CD14-positive monocyte (primary cell): ENCODE measurements at regions not wholly inside any gene's neighbourhood (a gene's known extent, or its start where the extent isn't known, plus 50 kb on each side); places are given as distances from the start of the nearest gene placed in this dataset.

ENCODE experiments used
- DNase-seq, 3 donors: peaks; one replicate each; pipeline ENCODE4 v3.0.0-alpha.2; 2011 to 2022
- H2AFZ ChIP-seq: 2 replicates; pipeline ENCODE4 v1.6.0; 2012; ENCODE audit warnings: mild to moderate bottlenecking, low read depth, low read length, inconsistent platforms; ENCODE audit not compliant: insufficient read depth, poor library complexity, severe bottlenecking
- H3K27ac ChIP-seq, 2 donors: 1 replicate in 1 of 2; 2 replicates in 1 of 2; pipeline ENCODE4 v1.5.1; 2012 to 2013; ENCODE audit warnings: low read length in 2 of 2, control low read depth in 1 of 2, inconsistent platforms in 1 of 2, low read depth in 1 of 2, mild to moderate bottlenecking in 1 of 2
- H3K27me3 ChIP-seq, 2 donors: one replicate each; pipeline versions ENCODE4 v1.6.0 to v1.6.1; 2011 to 2013; ENCODE audit warnings: low read length in 2 of 2; ENCODE audit not compliant: control insufficient read depth in 2 of 2, insufficient read depth in 2 of 2
- H3K36me3 ChIP-seq, 2 donors: replicated peaks in 1 of 2; 1 replicate in 1 of 2; 2 replicates in 1 of 2; pipeline versions ENCODE4 v1.5.1 to v1.6.1; 2012 to 2013; ENCODE audit warnings: low read length in 2 of 2, control low read depth in 1 of 2, inconsistent platforms in 1 of 2, mild to moderate bottlenecking in 1 of 2; ENCODE audit not compliant: insufficient read depth in 2 of 2, control insufficient read depth in 1 of 2
- H3K4me1 ChIP-seq, 2 donors: 1 replicate in 1 of 2; 2 replicates in 1 of 2; pipeline versions ENCODE4 v1.5.1 to v1.6.1; 2012 to 2013; ENCODE audit warnings: low read length in 2 of 2, control low read depth in 1 of 2, inconsistent platforms in 1 of 2, mild to moderate bottlenecking in 1 of 2, moderate library complexity in 1 of 2; ENCODE audit not compliant: insufficient read depth in 2 of 2, control insufficient read depth in 1 of 2
- H3K4me2 ChIP-seq: replicated peaks from 2 replicates; pipeline ENCODE3; 2012; ENCODE audit warnings: low read length, moderate library complexity, mild to moderate bottlenecking; ENCODE audit not compliant: poor library complexity, severe bottlenecking; ENCODE audit errors: extremely low read depth
- H3K4me3 ChIP-seq, 3 experiments: fragments of 200-600 bp in 1 of 3; sonication (generic) in 1 of 3; replicated peaks in 1 of 3; 1 replicate in 2 of 3; 2 replicates in 1 of 3; pipeline ENCODE4 v1.5.1; 2011 to 2013; ENCODE audit warnings: low read length in 3 of 3, mild to moderate bottlenecking in 3 of 3, control low read depth in 2 of 3, low read depth in 2 of 3, inconsistent platforms in 1 of 3, moderate library complexity in 1 of 3
- H3K79me2 ChIP-seq: 2 replicates; pipeline ENCODE4 v1.6.0; 2012; ENCODE audit warnings: mild to moderate bottlenecking, control low read depth, inconsistent platforms, low read length, moderate library complexity; ENCODE audit not compliant: insufficient read depth
- H3K9ac ChIP-seq: 2 replicates; pipeline ENCODE4 v1.6.0; 2017; ENCODE audit warnings: low read length, mild to moderate bottlenecking; ENCODE audit not compliant: insufficient read depth, poor library complexity, severe bottlenecking
- H3K9me3 ChIP-seq, 2 donors: replicated peaks in 1 of 2; 1 replicate in 1 of 2; 2 replicates in 1 of 2; pipeline versions ENCODE4 v1.5.1 to v1.6.1; 2012 to 2013; ENCODE audit warnings: low read length in 2 of 2, control low read depth in 1 of 2; ENCODE audit not compliant: control insufficient read depth in 1 of 2, insufficient read depth in 1 of 2
- H4K20me1 ChIP-seq: 2 replicates; pipeline ENCODE4 v1.6.0; 2012; ENCODE audit warnings: mild to moderate bottlenecking, low read length, control low read depth, moderate library complexity; ENCODE audit not compliant: insufficient read depth
- H3K27ac Mint-ChIP-seq, 7 donors: one replicate each; pipeline ENCODE4 v1.8.0; 2020; ENCODE audit warnings: mild to moderate bottlenecking in 7 of 7, mixed read lengths in 7 of 7, moderate library complexity in 6 of 7, inconsistent platforms in 2 of 7
- H3K27me3 Mint-ChIP-seq, 3 donors: one replicate each; pipeline ENCODE4 v1.8.0; 2021 to 2022; ENCODE audit warnings: low read depth in 3 of 3, mild to moderate bottlenecking in 3 of 3, mixed read lengths in 3 of 3, moderate library complexity in 3 of 3, inconsistent platforms in 1 of 3
- H3K36me3 Mint-ChIP-seq, 2 donors: one replicate each; pipeline ENCODE4 v1.8.0; 2020; ENCODE audit warnings: mixed read lengths in 2 of 2, inconsistent platforms in 1 of 2, mild to moderate bottlenecking in 1 of 2
- H3K4me1 Mint-ChIP-seq: one replicate; pipeline ENCODE4 v1.8.0; 2020; ENCODE audit warnings: mild to moderate bottlenecking, mixed read lengths
- H3K4me3 Mint-ChIP-seq, 2 donors: one replicate each; pipeline ENCODE4 v1.8.0; 2020; ENCODE audit warnings: mild to moderate bottlenecking in 2 of 2, mixed read lengths in 2 of 2, moderate library complexity in 1 of 2
- H3K9me3 Mint-ChIP-seq, 7 donors: one replicate each; pipeline ENCODE4 v1.8.0; 2020 to 2022; ENCODE audit warnings: mixed read lengths in 7 of 7, mild to moderate bottlenecking in 6 of 7, moderate library complexity in 6 of 7, inconsistent platforms in 2 of 7
- CTCF ChIP-seq: fragments of 200-600 bp; IDR thresholded peaks from one replicate; pipeline ENCODE4 v1.8.0; 2022; ENCODE audit warnings: antibody characterized with exemption, mild to moderate bottlenecking
- WGBS: methylation state at CpG from one replicate; pipeline ENCODE4 v1.1.5; 2013; ENCODE audit warnings: missing lambda C conversion rate; ENCODE audit not compliant: insufficient coverage; 5-methylcytosine and 5-hydroxymethylcytosine counted together
- intact Hi-C, 2 donors: fragments of 100-400 bp; cut with micrococcal nuclease; formaldehyde crosslinking; loops; one replicate each; pipeline versions ENCODE4 v1.15.0 to v1.15.1; 2023

GRCh38 chr3:103977417-103977816 lies 1389.3 kb upstream of the ALCAM start:
- TF ChIP-seq CTCF, result no peak
- no CpG with 5 or more reads among the region's 2 CpGs for WGBS

DNA sequence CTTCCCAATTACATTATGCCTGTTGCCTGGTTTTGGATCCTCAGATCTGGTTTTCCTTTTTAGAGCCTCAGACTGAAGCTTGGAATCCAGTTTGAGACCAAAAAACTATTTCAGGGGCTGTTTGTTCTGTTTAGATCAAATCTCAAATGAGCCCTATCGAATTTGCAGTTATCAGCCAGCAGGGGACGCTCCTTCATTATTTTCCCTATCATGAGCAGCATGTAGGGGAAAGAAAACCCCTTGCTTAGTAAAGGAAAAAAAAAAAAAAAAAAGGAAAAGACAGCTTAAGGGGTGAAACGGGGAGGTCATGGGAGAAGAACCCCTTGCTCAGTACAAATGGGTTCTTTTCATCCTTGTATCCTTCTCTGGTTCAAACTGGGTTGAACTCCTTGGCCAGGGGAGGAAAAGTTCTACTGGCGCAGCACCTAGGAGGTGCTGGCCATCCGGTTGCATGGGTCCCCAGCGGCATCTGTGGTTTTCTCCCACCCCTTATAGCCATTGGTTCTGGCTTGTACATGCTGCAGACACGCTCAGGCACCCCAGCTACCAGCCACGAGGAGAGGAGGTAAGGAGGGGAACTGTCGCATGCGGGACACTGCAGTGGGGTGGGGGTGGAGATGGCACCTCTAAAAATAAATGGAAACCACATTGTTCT lies 1375.1 kb upstream of the ALCAM start:
- no peaks in the 10 kb centered on the region for H3K27me3 ChIP-seq
- no peaks in the 10 kb centered on the region for H3K79me2 ChIP-seq
- H2AFZ ChIP-seq, result no peak overlapping the region
- no peaks in the 10 kb centered on the region for H4K20me1 ChIP-seq
- no peak overlapping the region for H3K4me2 ChIP-seq
- H3K9me3 ChIP-seq, result peaks cover 0 to 11% of the 10 kb centered on the region in 2 donors
- Mint-ChIP-seq H3K9me3 (peaks cover 0 to 7% (median 0%) of the 10 kb centered on the region in 7 donors), H3K27me3 (no peaks in the 10 kb centered on the region), H3K27ac (no peak overlapping the region), H3K4me3 (no peak overlapping the region), H3K36me3 (no peaks in the 10 kb centered on the region), H3K4me1 (no peaks in the 10 kb centered on the region)
- no peak overlapping the region for H3K27ac ChIP-seq
- no peak overlapping the region for H3K9ac ChIP-seq
- no peak for DNase-seq
- 100% methylated on average over 3 of the region's 10 CpGs for WGBS
- H3K4me3 ChIP-seq, result no peak overlapping the region
- intact Hi-C loops, result no loop called here
- H3K36me3 ChIP-seq, result no peaks in the 10 kb centered on the region
- no peak for TF ChIP-seq CTCF
- H3K4me1 ChIP-seq, result no peaks in the 10 kb centered on the region

More at GRCh38 chr3:103977417-103977816, 1389.3 kb upstream of the ALCAM start:
- no peak overlapping the region for H3K27ac Mint-ChIP-seq
- no peak overlapping the region for H3K4me2 ChIP-seq
- H3K36me3 Mint-ChIP-seq, result no peaks in the 10 kb centered on the region
- no peak overlapping the region for H3K9ac ChIP-seq
- no peaks in the 10 kb centered on the region for H3K79me2 ChIP-seq
- no peaks in the 10 kb centered on the region for H3K4me1 ChIP-seq
- no peaks in the 10 kb centered on the region for H3K27me3 Mint-ChIP-seq
- H4K20me1 ChIP-seq, result no peaks in the 10 kb centered on the region
- no peaks in the 10 kb centered on the region for H3K36me3 ChIP-seq
- intact Hi-C loops, result no loop called here
- H3K9me3 ChIP-seq, result no peaks in the 10 kb centered on the region
- H3K4me1 Mint-ChIP-seq, result no peaks in the 10 kb centered on the region
- H3K4me3 Mint-ChIP-seq, result no peak overlapping the region
- no peak overlapping the region for H3K27ac ChIP-seq
- no peak for DNase-seq
- no peak overlapping the region for H2AFZ ChIP-seq
- H3K9me3 Mint-ChIP-seq, result peaks cover 0 to 6% (median 2%) of the 10 kb centered on the region in 7 donors
- no peak overlapping the region for H3K4me3 ChIP-seq
- H3K27me3 ChIP-seq, result no peaks in the 10 kb centered on the region
